ENCODE measurements at regions not wholly inside any gene's neighbourhood (a gene's known extent, or its start where the extent isn't known, plus 50 kb on each side); places are given as distances from the start of the nearest gene placed in this dataset.
"Not testable (repeated sequence)": the region's sequence is repeated elsewhere in the genome, so short reads cannot be mapped to it uniquely, and the experiment has no call there.

- DNase-seq = no peak
Measured at GRCh38 chr1:229710746-229711145, 84.7 kb downstream of the URB2 start.

GRCh38 chr1:229714306-229714705 lies 88.3 kb downstream of the URB2 start:
- no peak for DNase-seq

GRCh38 chr1:229714964-229715603 lies 89.0 kb downstream of the URB2 start:
- no peak for DNase-seq

- no peak for DNase-seq
Measured at GRCh38 chr1:229716069-229716468, 90.0 kb downstream of the URB2 start.

- DNase-seq = no peak
Measured at GRCh38 chr1:229716704-229717103, 90.7 kb downstream of the URB2 start.

- no peak for DNase-seq
Measured at GRCh38 chr1:229717786-229718576, 91.9 kb downstream of the URB2 start.

- no peak for DNase-seq
Measured at GRCh38 chr1:229726061-229726460, 100.0 kb downstream of the URB2 start.

- no peak for DNase-seq
Measured at GRCh38 chr1:229729916-229730315, 103.9 kb downstream of the URB2 start.

GRCh38 chr1:229730573-229730972 lies 104.5 kb downstream of the URB2 start:
- no peak for DNase-seq

GRCh38 chr1:229732061-229732460 lies 106.0 kb downstream of the URB2 start:
- DNase-seq = no peak

- DNase-seq = no peak
Measured at GRCh38 chr1:229736376-229736775, 110.3 kb downstream of the URB2 start.

- DNase-seq = not testable (repeated sequence)
Measured at GRCh38 chr1:229742614-229743013, 116.6 kb downstream of the URB2 start.

- DNase-seq = no peak
Measured at GRCh38 chr1:229749992-229750391, 123.9 kb downstream of the URB2 start.

- DNase-seq = no peak
Measured at GRCh38 chr1:229751610-229752009, 125.6 kb downstream of the URB2 start.

- DNase-seq = no peak
Measured at GRCh38 chr1:229752679-229753078, 126.6 kb downstream of the URB2 start.

GRCh38 chr1:229753764-229754551 lies 127.9 kb downstream of the URB2 start:
- no peak for DNase-seq

- DNase-seq = no peak
Measured at GRCh38 chr1:229756666-229757065, 130.6 kb downstream of the URB2 start.

GRCh38 chr1:229757226-229757625 lies 131.2 kb downstream of the URB2 start:
- no peak for DNase-seq

- DNase-seq = no peak
Measured at GRCh38 chr1:229758101-229759036, 132.3 kb downstream of the URB2 start.

- DNase-seq = no peak
Measured at GRCh38 chr1:229759037-229759435, 133.0 kb downstream of the URB2 start.

GRCh38 chr1:229759586-229759985 lies 133.5 kb downstream of the URB2 start:
- no peak for DNase-seq

GRCh38 chr1:229760478-229760996 lies 134.5 kb downstream of the URB2 start:
- DNase-seq = no peak
